NT2/D1 (cell line): ENCODE measurements at regions not wholly inside any gene's neighbourhood (a gene's known extent, or its start where the extent isn't known, plus 50 kb on each side); places are given as distances from the start of the nearest gene placed in this dataset.

Experiments used
- DNase-seq: peaks from one replicate; pipeline ENCODE4 v3.0.0-alpha.2; 2011; ENCODE audit warnings: low read depth, low spot score
- H3K27me3 ChIP-seq: 2 replicates; pipeline ENCODE4 v1.6.0; 2011; ENCODE audit warnings: mild to moderate bottlenecking; ENCODE audit not compliant: insufficient read length, insufficient read depth
- H3K36me3 ChIP-seq: 2 replicates; pipeline ENCODE4 v1.6.1; 2011; ENCODE audit warnings: mild to moderate bottlenecking, low read length, mixed read lengths; ENCODE audit not compliant: insufficient read depth, insufficient read length
- H3K4me1 ChIP-seq: 2 replicates; pipeline ENCODE4 v1.5.1; 2011; ENCODE audit not compliant: insufficient read depth, insufficient read length
- H3K4me3 ChIP-seq: 2 replicates; pipeline ENCODE4 v1.5.1; 2011; ENCODE audit warnings: low read depth; ENCODE audit not compliant: insufficient read length
- H3K9ac ChIP-seq: 2 replicates; pipeline ENCODE4 v1.6.0; 2011; ENCODE audit warnings: low read depth; ENCODE audit not compliant: insufficient read length
- H3K9me3 ChIP-seq: 2 replicates; pipeline ENCODE4 v1.5.1; 2011; ENCODE audit warnings: mild to moderate bottlenecking, low read length; ENCODE audit not compliant: insufficient read depth
- SUZ12 ChIP-seq: IDR thresholded peaks from 2 replicates; pipeline ENCODE4 v1.6.1; 2011; ENCODE audit not compliant: insufficient read length, insufficient read depth; ENCODE audit errors: extremely low read depth
- YY1 ChIP-seq: IDR thresholded peaks from 2 replicates; pipeline ENCODE4 v1.6.1; 2011; ENCODE audit not compliant: insufficient read length, insufficient read depth
- ZNF274 ChIP-seq: IDR thresholded peaks from 2 replicates; pipeline ENCODE4 v1.6.1; 2011; ENCODE audit warnings: mild to moderate bottlenecking, low read depth, low read length

DNA sequence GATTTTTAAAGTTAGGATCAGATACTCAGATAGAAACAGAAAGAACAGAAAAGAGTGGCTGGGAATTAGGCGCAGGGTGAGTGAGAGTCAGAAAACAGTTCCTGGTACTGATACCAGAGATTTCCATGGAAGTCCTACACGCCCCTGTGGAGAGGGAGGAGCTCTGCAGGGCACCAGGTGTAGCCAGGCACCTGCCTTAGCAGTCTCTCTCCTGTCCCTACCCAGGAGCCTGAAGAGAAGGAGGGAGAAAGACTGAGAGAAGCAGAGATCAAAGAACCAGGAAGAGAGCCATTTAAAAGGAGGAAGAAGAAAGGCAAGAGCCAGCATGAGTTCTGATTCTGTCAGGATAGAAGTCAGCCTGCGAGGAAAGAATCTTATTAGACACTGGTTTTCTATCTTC, 65.0 kb downstream of the CBLN1 start:
- H3K36me3 ChIP-seq: no peaks in the 10 kb centered on the region
- no peak for DNase-seq
- no peak overlapping the region for H3K4me3 ChIP-seq
- H3K9ac ChIP-seq: no peak overlapping the region
- H3K27me3 ChIP-seq: no peaks in the 10 kb centered on the region
- peaks cover 4% of the 10 kb centered on the region for H3K4me1 ChIP-seq
- no peak for TF ChIP-seq YY1
- no peak for TF ChIP-seq ZNF274
- TF ChIP-seq SUZ12: no peak
- H3K9me3 ChIP-seq: no peaks in the 10 kb centered on the region; the same call in 1 of the 2 replicates

DNA sequence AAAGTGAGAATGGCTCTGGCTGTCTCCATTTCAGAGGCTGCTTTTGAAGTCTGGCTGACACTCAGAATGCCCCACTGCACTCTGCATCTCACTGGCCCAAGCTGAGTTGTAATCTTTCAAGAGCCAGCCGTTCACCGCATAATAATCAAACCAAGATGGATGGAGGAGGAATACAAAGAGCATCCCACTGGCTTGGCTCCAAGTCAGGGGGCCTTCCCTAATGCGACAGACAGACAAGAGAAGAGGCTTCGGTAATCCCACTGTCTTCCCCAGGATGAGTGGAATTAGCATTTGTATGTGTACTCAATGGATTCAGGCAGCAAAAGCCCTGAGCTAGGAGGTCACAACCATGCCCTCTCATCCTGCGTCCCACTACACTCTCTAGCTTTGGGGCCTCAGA, 68.0 kb downstream of the CBLN1 start:
- Histone ChIP-seq H3K9ac (no peak overlapping the region), H3K4me3 (no peak overlapping the region), H3K4me1 (peaks cover 4% of the 10 kb centered on the region), H3K36me3 (no peaks in the 10 kb centered on the region), H3K27me3 (no peaks in the 10 kb centered on the region), H3K9me3 (no peaks in the 10 kb centered on the region; the same call in 1 of the 2 replicates)
- peak; percentile 97 for DNase-seq
- TF ChIP-seq ZNF274 (no peak), YY1 (no peak), SUZ12 (no peak)

DNA sequence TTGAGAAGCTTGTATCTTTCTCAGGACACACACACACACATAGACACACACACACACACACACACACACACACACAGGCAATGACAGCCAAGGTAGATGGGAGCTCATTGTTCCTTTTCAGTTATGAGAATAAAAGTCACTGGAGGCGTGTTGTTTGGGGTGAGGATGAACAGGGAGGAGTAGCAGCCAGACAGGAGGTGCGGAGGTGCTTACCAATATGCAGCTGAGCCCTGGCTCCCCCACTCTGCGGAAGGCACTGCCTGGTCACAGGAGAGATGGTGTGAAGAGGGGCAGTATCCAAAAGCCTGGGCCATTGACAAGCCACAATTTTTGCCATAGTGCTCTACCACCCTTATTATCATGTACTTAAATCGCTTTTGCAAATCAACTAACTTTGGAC, 77.4 kb downstream of the CBLN1 start:
- Histone ChIP-seq H3K36me3 (no peaks in the 10 kb centered on the region), H3K9me3 (no peaks in the 10 kb centered on the region), H3K4me3 (no peak overlapping the region), H3K9ac (no peak overlapping the region), H3K4me1 (no peaks in the 10 kb centered on the region), H3K27me3 (no peaks in the 10 kb centered on the region)
- no peak for DNase-seq
- TF ChIP-seq SUZ12 (no peak), ZNF274 (no peak), YY1 (no peak)

DNA sequence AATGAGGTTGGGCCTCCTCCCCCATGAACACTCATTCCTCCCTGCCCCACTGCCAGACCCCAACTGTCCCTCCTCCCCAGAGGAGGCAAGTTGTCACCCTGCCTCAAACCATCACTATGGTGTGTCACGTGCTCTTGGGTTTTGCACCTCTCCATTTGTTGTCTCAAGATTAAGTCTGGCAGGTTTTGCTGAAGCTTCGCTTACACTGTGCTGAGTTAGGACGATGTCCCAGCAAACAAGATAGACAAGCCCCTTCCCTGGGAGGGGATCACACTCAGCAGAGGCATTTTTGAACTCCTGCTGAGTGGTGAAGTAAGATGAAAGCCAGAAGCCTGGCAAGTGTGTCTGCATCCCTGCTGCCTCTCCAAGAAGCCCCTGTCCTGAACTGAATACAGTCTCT, 78.3 kb downstream of the CBLN1 start:
- DNase-seq: no peak
- Histone ChIP-seq H3K27me3 (no peaks in the 10 kb centered on the region), H3K36me3 (no peaks in the 10 kb centered on the region), H3K4me1 (no peaks in the 10 kb centered on the region), H3K4me3 (no peak overlapping the region), H3K9me3 (no peaks in the 10 kb centered on the region), H3K9ac (no peak overlapping the region)
- TF ChIP-seq YY1: no peak
- no peak for TF ChIP-seq SUZ12
- no peak for TF ChIP-seq ZNF274

DNA sequence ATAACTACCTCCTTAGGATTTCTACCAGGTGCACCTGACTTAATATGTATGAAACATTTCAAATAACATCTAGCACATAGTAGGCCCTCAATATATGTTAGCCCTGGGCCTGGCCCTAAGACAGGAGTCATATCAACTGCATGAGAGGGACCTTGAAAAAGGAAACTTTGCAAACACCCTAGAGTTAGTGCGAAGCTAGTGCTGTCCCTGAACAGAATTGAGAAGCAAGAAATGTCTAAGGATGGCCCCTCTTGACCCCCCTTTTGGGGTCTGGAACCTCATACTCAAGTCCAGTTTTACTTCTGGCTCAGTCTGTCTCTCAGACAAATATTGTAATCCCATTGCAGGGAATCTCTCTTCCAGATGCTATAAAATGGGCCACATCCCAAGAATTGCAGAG, 80.5 kb downstream of the CBLN1 start:
- Histone ChIP-seq H3K4me3 (no peak overlapping the region), H3K36me3 (no peaks in the 10 kb centered on the region), H3K9ac (no peak overlapping the region), H3K9me3 (no peaks in the 10 kb centered on the region; the same call in 1 of the 2 replicates), H3K4me1 (no peaks in the 10 kb centered on the region), H3K27me3 (no peaks in the 10 kb centered on the region)
- no peak for TF ChIP-seq ZNF274
- TF ChIP-seq SUZ12: no peak
- no peak for TF ChIP-seq YY1
- no peak for DNase-seq

DNA sequence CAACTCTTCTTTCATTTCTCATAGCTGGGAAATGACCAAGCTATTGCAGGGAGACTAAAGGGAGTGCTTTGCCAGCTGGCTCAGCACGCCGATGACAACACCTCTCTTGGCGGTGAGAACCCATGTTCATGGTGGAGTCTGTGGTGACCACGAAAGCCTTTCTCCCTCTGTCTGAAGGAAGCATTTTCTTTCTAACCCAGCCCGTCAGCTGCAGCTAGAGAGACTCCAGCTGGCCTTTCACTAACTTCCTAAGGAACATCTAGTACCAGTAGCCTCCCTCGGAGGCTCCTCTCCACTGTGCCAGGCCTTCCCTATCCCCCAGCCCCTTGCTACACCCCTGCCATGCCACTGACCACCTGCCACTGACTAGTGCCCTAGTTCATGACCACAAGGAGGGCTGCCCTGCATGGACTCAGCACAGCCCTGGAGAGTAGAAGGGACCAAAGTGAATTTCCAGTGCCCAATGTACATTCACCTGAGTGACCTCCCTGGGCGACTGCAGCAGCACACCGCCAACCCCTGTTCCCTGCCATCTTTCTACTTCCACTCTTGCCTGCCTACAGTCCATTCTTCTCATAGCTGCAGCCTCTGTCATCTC, 81.3 kb downstream of the CBLN1 start:
- DNase-seq: no peak
- no peak overlapping the region for H3K9ac ChIP-seq
- no peak overlapping the region for H3K4me3 ChIP-seq
- no peaks in the 10 kb centered on the region for H3K27me3 ChIP-seq
- no peak for TF ChIP-seq YY1
- TF ChIP-seq SUZ12: no peak
- TF ChIP-seq ZNF274: no peak
- H3K4me1 ChIP-seq: no peaks in the 10 kb centered on the region
- H3K9me3 ChIP-seq: no peaks in the 10 kb centered on the region; the same call in 1 of the 2 replicates
- H3K36me3 ChIP-seq: no peaks in the 10 kb centered on the region

DNA sequence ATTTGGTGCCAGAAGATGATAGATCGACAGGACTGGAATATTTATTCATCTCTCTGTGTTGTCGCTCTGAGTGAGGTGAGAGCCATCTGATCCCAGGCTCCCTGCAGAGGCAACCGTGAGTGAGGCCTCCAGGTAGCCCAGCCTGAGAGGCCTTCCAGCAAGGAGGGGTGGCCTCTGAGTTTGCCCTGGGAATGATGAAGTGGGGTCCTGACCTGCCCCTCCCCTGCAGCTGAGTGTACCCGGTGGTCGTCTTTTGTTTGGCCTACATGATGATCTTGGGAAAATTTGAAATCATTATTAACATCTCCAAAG, 86.4 kb downstream of the CBLN1 start:
- no peak for TF ChIP-seq SUZ12
- TF ChIP-seq YY1: no peak
- no peak for TF ChIP-seq ZNF274
- Histone ChIP-seq H3K9ac (no peak overlapping the region), H3K4me3 (no peak overlapping the region), H3K9me3 (no peaks in the 10 kb centered on the region; the same call in 1 of the 2 replicates), H3K36me3 (no peaks in the 10 kb centered on the region), H3K4me1 (no peaks in the 10 kb centered on the region), H3K27me3 (no peaks in the 10 kb centered on the region)
- DNase-seq: no peak
